ENCODE measurements at regions not wholly inside any gene's neighbourhood (a gene's known extent, or its start where the extent isn't known, plus 50 kb on each side); places are given as distances from the start of the nearest gene placed in this dataset.

DNA sequence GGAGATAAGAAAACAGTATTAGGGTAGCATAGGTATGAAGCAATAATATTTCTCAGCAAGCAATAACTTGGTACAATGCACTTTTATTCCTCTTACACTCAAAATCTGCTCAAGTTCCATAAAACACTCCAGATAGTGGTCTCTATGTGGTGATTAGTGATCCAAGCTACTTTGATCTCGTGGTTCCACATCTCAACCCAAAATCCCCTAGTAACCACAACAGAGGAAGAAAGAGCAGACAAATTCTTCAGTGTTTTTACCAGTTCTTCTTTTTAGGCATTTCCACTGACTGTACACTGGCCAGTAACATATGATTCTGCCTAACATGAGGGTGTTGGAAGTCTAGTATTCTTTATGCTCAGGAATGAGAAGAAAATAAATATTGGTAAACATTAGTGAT lies 309.0 kb upstream of the PTCHD4 start:
- H3F3A ChIP-seq (ENCODE audit: insufficient read depth, low read depth): no peaks in the 10 kb centered on the region
- H3K27me3 ChIP-seq (ENCODE audit: insufficient read depth, low read depth): no peaks in the 10 kb centered on the region
- no peak overlapping the region for H3K27ac ChIP-seq
- 0 out of 2 replicates have a peak, but pooled peaks cover 3% of the 10 kb centered on the region for H3K9me2 ChIP-seq (ENCODE audit: insufficient read depth)
- no TSS peak for BruUV-seq (replicated peaks)
- TF ChIP-seq EZH2 (IDR thresholded peaks at IDR 0.05; ENCODE audit: low read depth): no peak
- TF ChIP-seq, protein P1, sequence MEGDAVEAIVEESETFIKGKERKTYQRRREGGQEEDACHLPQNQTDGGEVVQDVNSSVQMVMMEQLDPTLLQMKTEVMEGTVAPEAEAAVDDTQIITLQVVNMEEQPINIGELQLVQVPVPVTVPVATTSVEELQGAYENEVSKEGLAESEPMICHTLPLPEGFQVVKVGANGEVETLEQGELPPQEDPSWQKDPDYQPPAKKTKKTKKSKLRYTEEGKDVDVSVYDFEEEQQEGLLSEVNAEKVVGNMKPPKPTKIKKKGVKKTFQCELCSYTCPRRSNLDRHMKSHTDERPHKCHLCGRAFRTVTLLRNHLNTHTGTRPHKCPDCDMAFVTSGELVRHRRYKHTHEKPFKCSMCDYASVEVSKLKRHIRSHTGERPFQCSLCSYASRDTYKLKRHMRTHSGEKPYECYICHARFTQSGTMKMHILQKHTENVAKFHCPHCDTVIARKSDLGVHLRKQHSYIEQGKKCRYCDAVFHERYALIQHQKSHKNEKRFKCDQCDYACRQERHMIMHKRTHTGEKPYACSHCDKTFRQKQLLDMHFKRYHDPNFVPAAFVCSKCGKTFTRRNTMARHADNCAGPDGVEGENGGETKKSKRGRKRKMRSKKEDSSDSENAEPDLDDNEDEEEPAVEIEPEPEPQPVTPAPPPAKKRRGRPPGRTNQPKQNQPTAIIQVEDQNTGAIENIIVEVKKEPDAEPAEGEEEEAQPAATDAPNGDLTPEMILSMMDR (conservative IDR thresholded peaks at IDR 0.05): no peak
- no peak overlapping the region for H2AFZ ChIP-seq
- intact Hi-C loops (cut with micrococcal nuclease; ENCODE audit: unreplicated experiment): no loop called here
- peaks cover 7% of the 10 kb centered on the region; the same call in 1 of the 2 replicates for H3K9me3 ChIP-seq (ENCODE audit: insufficient read depth, low read depth)
- no peaks in the 10 kb centered on the region for H4K20me1 ChIP-seq (ENCODE audit: insufficient read depth)
- no peaks in the 10 kb centered on the region for H3K36me3 ChIP-seq (ENCODE audit: low read depth)
- no peaks in the 10 kb centered on the region for H3K79me2 ChIP-seq (ENCODE audit: low read depth)
- H3K4me3 ChIP-seq: no peak overlapping the region
- H3K4me2 ChIP-seq: no peak overlapping the region
- ChIA-PET POLR2A (ENCODE audit: unreplicated experiment) (no interaction called here), CTCF (no interaction called here)
- no peak for DNase-seq
- H3K4me1 ChIP-seq (replicated peaks; ENCODE audit: insufficient read depth): no peaks in the 10 kb centered on the region

- no TSS peak for BruUV-seq (replicated peaks)
- Histone ChIP-seq H3K27me3 (ENCODE audit: insufficient read depth, low read depth) (no peaks in the 10 kb centered on the region), H3K27ac (no peak overlapping the region), H3K4me1 (replicated peaks; ENCODE audit: insufficient read depth) (no peaks in the 10 kb centered on the region), H3K9me3 (ENCODE audit: insufficient read depth, low read depth) (no peaks in the 10 kb centered on the region), H3F3A (ENCODE audit: insufficient read depth, low read depth) (no peaks in the 10 kb centered on the region), H2AFZ (no peak overlapping the region), H3K9me2 (ENCODE audit: insufficient read depth) (0 out of 2 replicates have a peak, but pooled peaks cover 4% of the 10 kb centered on the region), H3K79me2 (ENCODE audit: low read depth) (no peaks in the 10 kb centered on the region), H3K36me3 (ENCODE audit: low read depth) (no peaks in the 10 kb centered on the region), H4K20me1 (ENCODE audit: insufficient read depth) (no peaks in the 10 kb centered on the region), H3K4me2 (no peak overlapping the region), H3K4me3 (no peak overlapping the region)
- DNase-seq: no peak
- CTCF ChIA-PET: no interaction called here
- no peak for TF ChIP-seq EZH2 (IDR thresholded peaks at IDR 0.05; ENCODE audit: low read depth)
- TF ChIP-seq, protein P1 (conservative IDR thresholded peaks at IDR 0.05): no peak
- POLR2A ChIA-PET (ENCODE audit: unreplicated experiment): no interaction called here
- intact Hi-C loops (cut with micrococcal nuclease; ENCODE audit: unreplicated experiment): no loop called here
These were observed 306.9 kb upstream of the PTCHD4 start for GRCh38 chr6:48417927-48418326.

DNA sequence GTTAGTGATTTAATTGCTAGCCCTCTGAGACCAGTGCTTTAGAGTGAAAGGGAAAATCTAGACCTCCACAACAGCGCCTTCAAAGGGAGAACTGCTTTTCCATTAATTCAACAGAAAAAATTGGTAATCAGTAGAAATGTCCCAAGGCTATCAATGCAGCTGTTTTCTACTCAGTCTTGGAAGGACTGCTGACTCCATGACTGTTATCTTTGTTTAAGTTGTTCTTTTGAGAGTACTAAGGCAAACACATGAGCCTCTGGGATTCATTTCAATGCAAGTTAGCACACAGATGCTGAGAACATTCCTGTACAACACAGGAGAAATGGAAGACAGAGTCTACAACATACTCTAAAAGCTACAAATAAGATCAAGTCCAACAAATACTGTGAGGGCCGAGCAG lies 301.7 kb upstream of the PTCHD4 start:
- no peak for TF ChIP-seq EZH2 (IDR thresholded peaks at IDR 0.05; ENCODE audit: low read depth)
- TF ChIP-seq, protein P1 (conservative IDR thresholded peaks at IDR 0.05): no peak
- Histone ChIP-seq H3K4me3 (no peak overlapping the region), H4K20me1 (ENCODE audit: insufficient read depth) (no peaks in the 10 kb centered on the region), H3K27ac (no peak overlapping the region), H3K9me2 (ENCODE audit: insufficient read depth) (0 out of 2 replicates have a peak, but pooled peaks cover 4% of the 10 kb centered on the region), H3K4me2 (no peak overlapping the region), H3K36me3 (ENCODE audit: low read depth) (no peaks in the 10 kb centered on the region), H3K4me1 (replicated peaks; ENCODE audit: insufficient read depth) (no peaks in the 10 kb centered on the region), H3K9me3 (ENCODE audit: insufficient read depth, low read depth) (no peaks in the 10 kb centered on the region), H3K79me2 (ENCODE audit: low read depth) (no peaks in the 10 kb centered on the region), H3F3A (ENCODE audit: insufficient read depth, low read depth) (no peaks in the 10 kb centered on the region), H3K27me3 (ENCODE audit: insufficient read depth, low read depth) (no peaks in the 10 kb centered on the region), H2AFZ (no peak overlapping the region)
- intact Hi-C loops (cut with micrococcal nuclease; ENCODE audit: unreplicated experiment): no loop called here
- BruUV-seq (replicated peaks): no TSS peak
- no peak for DNase-seq
- POLR2A ChIA-PET (ENCODE audit: unreplicated experiment): no interaction called here
- CTCF ChIA-PET: no interaction called here

All from PC-9 (cell line).